Mucosa of rectum (tissue), 2 donors: ENCODE measurements at regions not wholly inside any gene's neighbourhood (a gene's known extent, or its start where the extent isn't known, plus 50 kb on each side); places are given as distances from the start of the nearest gene placed in this dataset.
A peak's percentile ranks its signal among the peaks of the same experiment; 100 is the strongest.
"Not testable (repeated sequence)": the region's sequence is repeated elsewhere in the genome, so short reads cannot be mapped to it uniquely, and the experiment has no call there.

ENCODE experiments used
- H3K27ac ChIP-seq, 2 donors: one replicate each; pipeline ENCODE4 v1.7.0; 2013; ENCODE audit warnings: inconsistent platforms in 2 of 2, low read depth in 2 of 2, low read length in 2 of 2
- H3K27me3 ChIP-seq, 2 donors: one replicate each; pipeline ENCODE4 v1.7.0; 2013; ENCODE audit warnings: low read length in 2 of 2; ENCODE audit not compliant: control insufficient read depth in 2 of 2, insufficient read depth in 2 of 2
- H3K36me3 ChIP-seq, 2 donors: one replicate each; pipeline ENCODE4 v1.7.0; 2013; ENCODE audit warnings: low read length in 2 of 2; ENCODE audit not compliant: control insufficient read depth in 2 of 2, insufficient read depth in 2 of 2
- H3K4me1 ChIP-seq, 2 donors: one replicate each; pipeline ENCODE4 v1.7.0; 2013; ENCODE audit warnings: low read length in 2 of 2, mild to moderate bottlenecking in 1 of 2; ENCODE audit not compliant: control insufficient read depth in 2 of 2, insufficient read depth in 2 of 2
- H3K4me3 ChIP-seq, 2 donors: one replicate each; pipeline ENCODE4 v1.7.0; 2013; ENCODE audit warnings: low read length in 2 of 2
- H3K9ac ChIP-seq, 2 donors: one replicate each; pipeline ENCODE4 v1.7.0; 2013; ENCODE audit warnings: low read length in 2 of 2, low read depth in 1 of 2, mild to moderate bottlenecking in 1 of 2
- H3K9me3 ChIP-seq, 2 donors: one replicate each; pipeline ENCODE4 v1.7.0; 2013; ENCODE audit warnings: low read length in 2 of 2; ENCODE audit not compliant: control insufficient read depth in 2 of 2
- donor health status: healthy.
- donor health status: Normal muscosa, but diverticular disease.

DNA sequence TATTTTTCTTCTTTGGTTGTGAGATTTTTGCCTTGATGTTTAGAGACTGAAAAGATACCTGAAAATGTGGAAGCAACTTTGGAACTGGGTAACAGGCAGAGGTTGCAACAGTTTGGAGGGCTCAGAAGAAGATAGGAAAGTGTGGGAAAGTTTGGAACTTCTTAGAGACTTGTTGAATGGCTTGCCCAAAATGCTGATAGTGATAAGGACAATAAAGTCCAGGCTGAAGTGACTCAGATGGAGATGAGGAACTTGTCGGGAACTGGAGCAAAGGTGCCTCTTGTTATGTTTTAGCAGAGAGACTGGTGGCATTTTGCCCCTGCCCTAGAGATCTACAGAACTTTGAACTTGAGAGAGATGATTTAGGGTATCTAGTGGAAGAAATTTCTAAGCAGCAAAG, 171.8 kb downstream of the REEP3 start:
- H3K9me3 ChIP-seq, H3K4me3 ChIP-seq, H3K27me3 ChIP-seq, H3K4me1 ChIP-seq, H3K36me3 ChIP-seq, H3K9ac ChIP-seq, H3K27ac ChIP-seq: not testable (repeated sequence)

DNA sequence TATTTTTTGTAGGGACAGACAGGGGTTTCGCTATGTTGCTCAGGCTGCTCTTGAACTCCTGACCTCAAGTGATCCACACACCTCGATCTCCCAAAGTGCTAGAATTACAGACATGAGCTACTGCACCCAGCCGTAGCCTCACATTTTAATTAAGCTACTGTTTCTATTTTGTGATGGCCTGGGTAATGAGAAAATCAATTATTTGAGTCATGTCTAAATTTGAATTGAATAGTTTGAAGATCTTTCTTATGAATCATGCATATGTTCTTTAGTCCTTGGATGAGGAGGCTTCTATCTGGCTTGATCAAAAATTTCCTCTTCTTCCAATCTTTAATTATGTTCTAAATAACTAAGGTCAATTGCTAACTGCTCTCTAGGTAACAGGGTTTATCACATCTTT, 175.0 kb downstream of the REEP3 start:
- no peak overlapping the region for H3K9ac ChIP-seq
- no peaks in the 10 kb centered on the region for H3K27me3 ChIP-seq
- no peaks in the 10 kb centered on the region for H3K36me3 ChIP-seq
- no peaks in the 10 kb centered on the region for H3K9me3 ChIP-seq
- H3K4me1 ChIP-seq, result peaks cover 0 to 3% of the 10 kb centered on the region in 2 donors
- no peak overlapping the region for H3K27ac ChIP-seq
- H3K4me3 ChIP-seq, result no peak overlapping the region

GRCh38 chr10:63697956-63698786, 177.0 kb downstream of the REEP3 start:
- no peak overlapping the region for H3K9ac ChIP-seq
- no peaks in the 10 kb centered on the region for H3K36me3 ChIP-seq
- no peak overlapping the region for H3K27ac ChIP-seq
- H3K4me3 ChIP-seq, result no peak overlapping the region
- H3K4me1 ChIP-seq, result peaks cover 0 to 5% of the 10 kb centered on the region in 2 donors
- H3K27me3 ChIP-seq, result no peaks in the 10 kb centered on the region
- no peaks in the 10 kb centered on the region for H3K9me3 ChIP-seq

- Histone ChIP-seq H3K9me3 (no peaks in the 10 kb centered on the region), H3K9ac (no peak overlapping the region), H3K27me3 (no peaks in the 10 kb centered on the region), H3K36me3 (no peaks in the 10 kb centered on the region), H3K4me1 (peaks cover 0 to 5% of the 10 kb centered on the region in 2 donors), H3K4me3 (no peak overlapping the region), H3K27ac (peak overlapping the region in 1 of 2 donors; percentile 38)
These were observed 177.6 kb downstream of the REEP3 start for GRCh38 chr10:63698787-63699150.

- Histone ChIP-seq H3K27me3 (no peaks in the 10 kb centered on the region), H3K27ac (peak overlapping the region; percentile 45 to 46), H3K36me3 (no peaks in the 10 kb centered on the region), H3K4me3 (no peak overlapping the region), H3K9ac (peak overlapping the region in 1 of 2 donors; percentile 19), H3K4me1 (peaks cover 0 to 5% of the 10 kb centered on the region in 2 donors), H3K9me3 (no peaks in the 10 kb centered on the region)
These were observed 178.8 kb downstream of the REEP3 start for GRCh38 chr10:63699785-63700613.

- Histone ChIP-seq H3K4me3 (no peak overlapping the region), H3K27ac (peak overlapping the region; percentile 45 to 46), H3K9me3 (no peaks in the 10 kb centered on the region), H3K27me3 (no peaks in the 10 kb centered on the region), H3K4me1 (peaks cover 0 to 5% of the 10 kb centered on the region in 2 donors), H3K9ac (no peak overlapping the region), H3K36me3 (no peaks in the 10 kb centered on the region)
These were observed 179.5 kb downstream of the REEP3 start for GRCh38 chr10:63700631-63701156.

DNA sequence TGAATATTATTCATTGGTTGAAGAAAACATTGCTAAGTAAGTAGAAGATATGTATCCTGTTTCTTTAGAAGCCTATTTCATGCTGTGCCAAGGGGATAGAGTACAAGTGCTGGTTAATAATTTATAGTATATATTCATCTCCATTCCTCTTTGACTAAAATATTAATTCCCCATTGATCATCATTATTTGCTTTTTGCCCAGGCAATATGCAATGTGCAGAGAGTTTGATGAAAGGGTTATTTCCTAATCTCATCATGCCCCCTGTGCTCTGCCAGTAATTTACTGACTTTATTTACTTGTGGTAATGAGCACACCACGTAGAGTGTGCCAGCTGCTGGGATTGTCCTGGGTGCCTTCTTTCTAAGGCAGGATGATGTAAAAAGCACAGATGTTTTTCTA, 180.9 kb downstream of the REEP3 start:
- Histone ChIP-seq H3K27ac (no peak overlapping the region), H3K4me3 (no peak overlapping the region), H3K27me3 (no peaks in the 10 kb centered on the region), H3K9ac (no peak overlapping the region), H3K4me1 (peaks cover 0 to 5% of the 10 kb centered on the region in 2 donors), H3K9me3 (no peaks in the 10 kb centered on the region), H3K36me3 (no peaks in the 10 kb centered on the region)

DNA sequence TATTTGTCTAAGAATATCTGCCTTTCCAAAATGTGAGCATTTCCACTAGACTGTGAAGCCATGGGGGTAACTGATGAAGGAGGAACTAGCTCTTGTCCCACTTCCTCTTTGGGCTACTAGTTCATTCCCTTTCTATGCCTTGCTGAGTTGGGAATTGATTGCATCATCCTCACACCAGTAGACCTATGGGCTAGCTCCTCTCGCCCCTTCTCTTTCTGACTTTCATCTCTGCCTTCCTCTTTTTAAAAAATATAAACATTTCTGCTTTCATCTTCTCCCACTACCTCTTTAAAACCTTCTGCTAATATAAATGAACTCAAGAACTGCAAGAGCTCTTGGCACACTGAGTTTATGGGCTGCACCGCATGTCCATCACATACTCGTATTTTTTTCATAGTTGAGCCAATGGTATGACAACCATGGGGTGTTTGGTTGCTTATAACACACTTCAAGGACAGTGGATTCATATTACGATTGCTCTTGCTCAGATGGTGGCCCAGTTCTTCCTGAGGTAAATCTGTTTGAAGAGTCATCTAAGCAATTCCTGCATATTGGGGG, 182.0 kb downstream of the REEP3 start:
- H3K9me3 ChIP-seq, result no peaks in the 10 kb centered on the region
- H3K36me3 ChIP-seq, result no peaks in the 10 kb centered on the region
- no peak overlapping the region for H3K27ac ChIP-seq
- no peak overlapping the region for H3K9ac ChIP-seq
- peaks cover 0 to 5% of the 10 kb centered on the region in 2 donors for H3K4me1 ChIP-seq
- no peak overlapping the region for H3K4me3 ChIP-seq
- no peaks in the 10 kb centered on the region for H3K27me3 ChIP-seq

DNA sequence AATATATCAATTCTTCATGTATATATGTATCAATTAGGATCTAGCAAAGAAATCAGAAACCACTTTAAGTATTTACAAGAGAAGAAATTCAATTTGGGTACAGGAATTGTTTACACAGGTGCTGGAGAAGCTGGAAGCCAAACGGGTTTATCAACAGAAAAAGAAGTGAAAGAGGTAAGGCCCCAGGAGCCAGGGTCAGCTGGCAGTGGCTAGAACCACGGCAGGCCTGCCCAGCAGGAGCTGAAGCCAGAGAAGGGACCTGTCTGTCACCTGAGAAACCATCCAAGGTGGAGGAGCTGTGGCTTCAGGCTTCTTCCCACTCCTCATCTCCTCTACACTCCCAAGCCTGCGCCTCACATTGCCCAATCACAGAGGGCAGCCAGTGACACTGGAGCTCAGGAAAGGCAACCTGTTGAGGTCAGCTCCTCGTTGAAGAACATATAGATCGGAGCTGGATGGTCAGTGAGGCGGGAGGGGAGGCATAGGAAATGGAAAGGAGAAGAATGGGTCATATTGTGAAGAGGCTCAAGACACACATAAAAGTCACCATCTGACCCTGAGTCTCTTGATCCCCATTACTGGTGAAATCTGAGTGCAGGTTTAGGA, 182.6 kb downstream of the REEP3 start:
- no peaks in the 10 kb centered on the region for H3K9me3 ChIP-seq
- H3K4me3 ChIP-seq, result no peak overlapping the region
- H3K9ac ChIP-seq, result no peak overlapping the region
- H3K27ac ChIP-seq, result no peak overlapping the region
- peaks cover 0 to 5% of the 10 kb centered on the region in 2 donors for H3K4me1 ChIP-seq
- H3K27me3 ChIP-seq, result no peaks in the 10 kb centered on the region
- H3K36me3 ChIP-seq, result no peaks in the 10 kb centered on the region
